ENCODE measurements at regions not wholly inside any gene's neighbourhood (a gene's known extent, or its start where the extent isn't known, plus 50 kb on each side); places are given as distances from the start of the nearest gene placed in this dataset.

- ATAC-seq (ENCODE audit: low read depth) (no peak), DNase-seq (no peak)
- ChIA-PET POLR2A (no interaction called here), CTCF (no interaction called here)
- peaks cover 3% of the 10 kb centered on the region for H3K9me3 Mint-ChIP-seq
- peaks cover 4% of the 10 kb centered on the region for H3K27me3 Mint-ChIP-seq
- intact Hi-C loops (cut with micrococcal nuclease) = no loop called here
- no peak for TF ChIP-seq CTCF (IDR thresholded peaks at IDR 0.05)
- no peaks in the 10 kb centered on the region for H3K36me3 Mint-ChIP-seq (ENCODE audit: low read depth)
- no peak overlapping the region for H3K4me3 Mint-ChIP-seq
- H3K27ac Mint-ChIP-seq = no peak overlapping the region
- no peaks in the 10 kb centered on the region for H3K4me1 Mint-ChIP-seq
Measured at GRCh38 chr10:128632694-128633093, 506.5 kb upstream of the MKI67 start.

- Mint-ChIP-seq H3K27ac (no peak overlapping the region), H3K4me1 (no peaks in the 10 kb centered on the region), H3K9me3 (peaks cover 3% of the 10 kb centered on the region), H3K36me3 (ENCODE audit: low read depth) (no peaks in the 10 kb centered on the region), H3K4me3 (no peak overlapping the region), H3K27me3 (peaks cover 2% of the 10 kb centered on the region)
- ChIA-PET CTCF (no interaction called here), POLR2A (no interaction called here)
- ATAC-seq (ENCODE audit: low read depth) = no peak
- intact Hi-C loops (cut with micrococcal nuclease) = no loop called here
- TF ChIP-seq CTCF (IDR thresholded peaks at IDR 0.05) = no peak
- no peak for DNase-seq
Measured at GRCh38 chr10:128633864-128634540, 507.8 kb upstream of the MKI67 start.

- Mint-ChIP-seq H3K4me1 (no peaks in the 10 kb centered on the region), H3K9me3 (no peaks in the 10 kb centered on the region), H3K27me3 (peaks cover 2% of the 10 kb centered on the region), H3K36me3 (ENCODE audit: low read depth) (no peaks in the 10 kb centered on the region), H3K27ac (no peak overlapping the region), H3K4me3 (no peak overlapping the region)
- POLR2A ChIA-PET = no interaction called here
- no peak for ATAC-seq (ENCODE audit: low read depth)
- intact Hi-C loops (cut with micrococcal nuclease) = no loop called here
- DNase-seq = no peak
- CTCF ChIA-PET = no interaction called here
- TF ChIP-seq CTCF (IDR thresholded peaks at IDR 0.05) = no peak
Measured at GRCh38 chr10:128642023-128642422, 515.8 kb upstream of the MKI67 start.

- no peaks in the 10 kb centered on the region for H3K36me3 Mint-ChIP-seq (ENCODE audit: low read depth)
- CTCF ChIA-PET = no interaction called here
- DNase-seq = no peak
- ATAC-seq (ENCODE audit: low read depth) = no peak
- H3K27me3 Mint-ChIP-seq = peaks cover 2% of the 10 kb centered on the region
- POLR2A ChIA-PET = no interaction called here
- H3K9me3 Mint-ChIP-seq = no peaks in the 10 kb centered on the region
- H3K4me3 Mint-ChIP-seq = no peak overlapping the region
- H3K4me1 Mint-ChIP-seq = no peaks in the 10 kb centered on the region
- TF ChIP-seq CTCF (IDR thresholded peaks at IDR 0.05) = no peak
- intact Hi-C loops (cut with micrococcal nuclease) = no loop called here
- no peak overlapping the region for H3K27ac Mint-ChIP-seq
Measured at GRCh38 chr10:128642502-128642901, 516.3 kb upstream of the MKI67 start.

GRCh38 chr10:128643658-128644057, 517.4 kb upstream of the MKI67 start:
- Mint-ChIP-seq H3K9me3 (no peaks in the 10 kb centered on the region), H3K27me3 (peaks cover 2% of the 10 kb centered on the region), H3K27ac (no peak overlapping the region), H3K4me3 (no peak overlapping the region), H3K4me1 (no peaks in the 10 kb centered on the region), H3K36me3 (ENCODE audit: low read depth) (no peaks in the 10 kb centered on the region)
- DNase-seq (no peak), ATAC-seq (ENCODE audit: low read depth) (no peak)
- ChIA-PET POLR2A (no interaction called here), CTCF (no interaction called here)
- TF ChIP-seq CTCF (IDR thresholded peaks at IDR 0.05) = no peak
- intact Hi-C loops (cut with micrococcal nuclease) = no loop called here
